NB4 (cell line): ENCODE measurements at regions not wholly inside any gene's neighbourhood (a gene's known extent, or its start where the extent isn't known, plus 50 kb on each side); places are given as distances from the start of the nearest gene placed in this dataset.

ENCODE experiments used
- DNase-seq: peaks from one replicate; pipeline ENCODE4 v3.0.0; 2010; ENCODE audit warnings: low read depth
- H3K4me3 ChIP-seq: one replicate; pipeline ENCODE4 v1.5.1; 2011; ENCODE audit warnings: mild to moderate bottlenecking, low read depth, low read length, moderate library complexity
- CTCF ChIP-seq: IDR thresholded peaks from one replicate; pipeline ENCODE4 v1.5.1; 2012; ENCODE audit warnings: low read depth, low read length
- MAX ChIP-seq: IDR thresholded peaks from 2 replicates; pipeline ENCODE4 v1.6.1; 2011; ENCODE audit warnings: low read depth, low read length
- MYC ChIP-seq: IDR thresholded peaks from 2 replicates; pipeline ENCODE4 v1.6.1; 2011; ENCODE audit warnings: low read depth, low read length
- POLR2A ChIP-seq: IDR thresholded peaks from 2 replicates; pipeline ENCODE4 v1.6.1; 2011; ENCODE audit warnings: mild to moderate bottlenecking; ENCODE audit not compliant: insufficient read length; ENCODE audit errors: extremely low read depth

GRCh38 chr6:165716886-165717285, 53.8 kb upstream of the PDE10A start:
- no peak overlapping the region for H3K4me3 ChIP-seq
- DNase-seq, result no peak
- TF ChIP-seq POLR2A, result no peak
- TF ChIP-seq CTCF, result no peak
- TF ChIP-seq MAX, result no peak
- TF ChIP-seq MYC, result no peak

GRCh38 chr6:165715428-165715827, 52.4 kb upstream of the PDE10A start:
- H3K4me3 ChIP-seq, result no peak overlapping the region
- TF ChIP-seq CTCF (no peak), MYC (no peak), POLR2A (no peak), MAX (no peak)
- no peak for DNase-seq

GRCh38 chr6:165714907-165715306, 51.9 kb upstream of the PDE10A start:
- no peak for TF ChIP-seq MAX
- no peak overlapping the region for H3K4me3 ChIP-seq
- DNase-seq, result no peak

GRCh38 chr6:165713845-165714466, 50.9 kb upstream of the PDE10A start:
- TF ChIP-seq MYC, result no peak
- no peak for TF ChIP-seq CTCF
- TF ChIP-seq MAX, result no peak
- H3K4me3 ChIP-seq, result no peak overlapping the region
- DNase-seq, result no peak
